ENCODE measurements at regions not wholly inside any gene's neighbourhood (a gene's known extent, or its start where the extent isn't known, plus 50 kb on each side); places are given as distances from the start of the nearest gene placed in this dataset.
A peak's percentile ranks its signal among the peaks of the same experiment; 100 is the strongest.

GRCh38 chr17:15096511-15096910 is 168.6 kb downstream of the PMP22 start:
- DNase-seq (ENCODE audit: low spot score), result no peak
- Histone ChIP-seq H3K27ac (no peak overlapping the region), H3K36me3 (no peaks in the 10 kb centered on the region), H3K4me1 (no peaks in the 10 kb centered on the region), H3K27me3 (no peaks in the 10 kb centered on the region), H3K9me3 (no peaks in the 10 kb centered on the region), H3K4me3 (no peak overlapping the region)
- no peak for TF ChIP-seq CTCF (IDR thresholded peaks at IDR 0.05)

GRCh38 chr17:15095935-15096334 is 169.2 kb downstream of the PMP22 start:
- H3K36me3 ChIP-seq, result no peaks in the 10 kb centered on the region
- no peaks in the 10 kb centered on the region for H3K4me1 ChIP-seq
- H3K9me3 ChIP-seq, result peaks cover 0 to 3% of the 10 kb centered on the region in 2 donors
- no peak for TF ChIP-seq CTCF (IDR thresholded peaks at IDR 0.05)
- no peak overlapping the region for H3K27ac ChIP-seq
- H3K27me3 ChIP-seq, result no peaks in the 10 kb centered on the region
- H3K4me3 ChIP-seq, result no peak overlapping the region
- DNase-seq (ENCODE audit: low spot score), result no peak

GRCh38 chr17:15092762-15093161 is 172.4 kb downstream of the PMP22 start:
- H3K27ac ChIP-seq, result peak overlapping the region; percentile 51 to 75
- peaks cover 0 to 5% of the 10 kb centered on the region in 2 donors for H3K9me3 ChIP-seq
- no peak overlapping the region for H3K4me3 ChIP-seq
- H3K36me3 ChIP-seq, result no peaks in the 10 kb centered on the region
- H3K27me3 ChIP-seq, result no peaks in the 10 kb centered on the region
- no peaks in the 10 kb centered on the region for H3K4me1 ChIP-seq
- TF ChIP-seq CTCF (IDR thresholded peaks at IDR 0.05), result no peak
- no peak for DNase-seq (ENCODE audit: low spot score)

- H3K27me3 ChIP-seq, result no peaks in the 10 kb centered on the region
- no peak overlapping the region for H3K4me3 ChIP-seq
- no peaks in the 10 kb centered on the region for H3K4me1 ChIP-seq
- H3K36me3 ChIP-seq, result no peaks in the 10 kb centered on the region
- H3K9me3 ChIP-seq, result peaks cover 0 to 5% of the 10 kb centered on the region in 2 donors
- H3K27ac ChIP-seq, result peak overlapping the region; percentile 51 to 75
- TF ChIP-seq CTCF (IDR thresholded peaks at IDR 0.05), result no peak
- DNase-seq (ENCODE audit: low spot score), result no peak
Observed at GRCh38 chr17:15092261-15092660, 172.9 kb downstream of the PMP22 start.

- H3K27me3 ChIP-seq, result no peaks in the 10 kb centered on the region
- TF ChIP-seq CTCF (IDR thresholded peaks at IDR 0.05), result no peak
- H3K4me3 ChIP-seq, result no peak overlapping the region
- peak overlapping the region; percentile 40 to 75 for H3K27ac ChIP-seq
- peaks cover 0 to 5% of the 10 kb centered on the region in 2 donors for H3K9me3 ChIP-seq
- no peaks in the 10 kb centered on the region for H3K36me3 ChIP-seq
- no peak for DNase-seq (ENCODE audit: low spot score)
- H3K4me1 ChIP-seq, result no peaks in the 10 kb centered on the region
Observed at GRCh38 chr17:15091825-15092224, 173.3 kb downstream of the PMP22 start.

- TF ChIP-seq CTCF (IDR thresholded peaks at IDR 0.05), result no peak
- no peaks in the 10 kb centered on the region for H3K4me1 ChIP-seq
- peaks cover 0 to 5% of the 10 kb centered on the region in 2 donors for H3K9me3 ChIP-seq
- no peak for DNase-seq (ENCODE audit: low spot score)
- H3K36me3 ChIP-seq, result no peaks in the 10 kb centered on the region
- H3K4me3 ChIP-seq, result no peak overlapping the region
- H3K27me3 ChIP-seq, result no peaks in the 10 kb centered on the region
- H3K27ac ChIP-seq, result no peak overlapping the region
Observed at GRCh38 chr17:15090533-15090932, 174.6 kb downstream of the PMP22 start.
